Astrocyte (in vitro differentiated cells and primary cell): ENCODE measurements at regions not wholly inside any gene's neighbourhood (a gene's known extent, or its start where the extent isn't known, plus 50 kb on each side); places are given as distances from the start of the nearest gene placed in this dataset.

ENCODE experiments used
- EZH2 ChIP-seq: IDR thresholded peaks from 2 replicates; pipeline ENCODE4 v1.6.1; 2012; ENCODE audit warnings: mild to moderate bottlenecking, low read length, inconsistent platforms; ENCODE audit not compliant: insufficient read depth
- TF ChIP-seq, protein P1 (sequence below): IDR thresholded peaks from 2 replicates; pipeline ENCODE4 v1.5.1; 2011; ENCODE audit warnings: low read depth, mild to moderate bottlenecking, inconsistent platforms, low read length, moderate library complexity; ENCODE audit not compliant: insufficient read depth

- TF ChIP-seq, protein P1, sequence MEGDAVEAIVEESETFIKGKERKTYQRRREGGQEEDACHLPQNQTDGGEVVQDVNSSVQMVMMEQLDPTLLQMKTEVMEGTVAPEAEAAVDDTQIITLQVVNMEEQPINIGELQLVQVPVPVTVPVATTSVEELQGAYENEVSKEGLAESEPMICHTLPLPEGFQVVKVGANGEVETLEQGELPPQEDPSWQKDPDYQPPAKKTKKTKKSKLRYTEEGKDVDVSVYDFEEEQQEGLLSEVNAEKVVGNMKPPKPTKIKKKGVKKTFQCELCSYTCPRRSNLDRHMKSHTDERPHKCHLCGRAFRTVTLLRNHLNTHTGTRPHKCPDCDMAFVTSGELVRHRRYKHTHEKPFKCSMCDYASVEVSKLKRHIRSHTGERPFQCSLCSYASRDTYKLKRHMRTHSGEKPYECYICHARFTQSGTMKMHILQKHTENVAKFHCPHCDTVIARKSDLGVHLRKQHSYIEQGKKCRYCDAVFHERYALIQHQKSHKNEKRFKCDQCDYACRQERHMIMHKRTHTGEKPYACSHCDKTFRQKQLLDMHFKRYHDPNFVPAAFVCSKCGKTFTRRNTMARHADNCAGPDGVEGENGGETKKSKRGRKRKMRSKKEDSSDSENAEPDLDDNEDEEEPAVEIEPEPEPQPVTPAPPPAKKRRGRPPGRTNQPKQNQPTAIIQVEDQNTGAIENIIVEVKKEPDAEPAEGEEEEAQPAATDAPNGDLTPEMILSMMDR = no peak
- no peak for TF ChIP-seq EZH2
Observed at GRCh38 chr1:14182856-14183255, 415.6 kb upstream of the KAZN start.
